ENCODE measurements at regions not wholly inside any gene's neighbourhood (a gene's known extent, or its start where the extent isn't known, plus 50 kb on each side); places are given as distances from the start of the nearest gene placed in this dataset.

- no peak for DNase-seq (ENCODE audit: low spot score, unreplicated experiment)
- no peaks in the 10 kb centered on the region for H3K4me1 Mint-ChIP-seq (ENCODE audit: low read depth)
- H3K4me3 Mint-ChIP-seq (ENCODE audit: low read depth): no peak overlapping the region
- H3K36me3 Mint-ChIP-seq (ENCODE audit: insufficient read depth): no peaks in the 10 kb centered on the region
- H3K9me3 Mint-ChIP-seq (ENCODE audit: low read depth): no peaks in the 10 kb centered on the region
- no peaks in the 10 kb centered on the region for H3K27me3 Mint-ChIP-seq
- H3K27ac Mint-ChIP-seq: no peak overlapping the region
- no peak for TF ChIP-seq CTCF (IDR thresholded peaks at IDR 0.05; ENCODE audit: unreplicated experiment)
Observed at GRCh38 chr4:160142579-160142978, 1039.7 kb downstream of the RAPGEF2 start.

GRCh38 chr4:160143574-160143973 is 1040.7 kb downstream of the RAPGEF2 start:
- Mint-ChIP-seq H3K4me3 (ENCODE audit: low read depth) (no peak overlapping the region), H3K36me3 (ENCODE audit: insufficient read depth) (no peaks in the 10 kb centered on the region)

GRCh38 chr4:160159457-160159856 is 1056.6 kb downstream of the RAPGEF2 start:
- Mint-ChIP-seq H3K27ac (no peak overlapping the region), H3K27me3 (no peaks in the 10 kb centered on the region), H3K36me3 (ENCODE audit: insufficient read depth) (peaks cover 1% of the 10 kb centered on the region), H3K4me1 (ENCODE audit: low read depth) (no peaks in the 10 kb centered on the region), H3K4me3 (ENCODE audit: low read depth) (no peak overlapping the region), H3K9me3 (ENCODE audit: low read depth) (peaks cover 8% of the 10 kb centered on the region)
- TF ChIP-seq CTCF (IDR thresholded peaks at IDR 0.05; ENCODE audit: unreplicated experiment): no peak
- no peak for DNase-seq (ENCODE audit: low spot score, unreplicated experiment)

More at GRCh38 chr4:160143574-160143973, 1040.7 kb downstream of the RAPGEF2 start:
- no peaks in the 10 kb centered on the region for H3K27me3 Mint-ChIP-seq
- no peak for DNase-seq (ENCODE audit: low spot score, unreplicated experiment)
- H3K9me3 Mint-ChIP-seq (ENCODE audit: low read depth): no peaks in the 10 kb centered on the region
- no peak overlapping the region for H3K27ac Mint-ChIP-seq
- TF ChIP-seq CTCF (IDR thresholded peaks at IDR 0.05; ENCODE audit: unreplicated experiment): no peak
- H3K4me1 Mint-ChIP-seq (ENCODE audit: low read depth): no peaks in the 10 kb centered on the region

- no peak overlapping the region for H3K27ac Mint-ChIP-seq
- H3K27me3 Mint-ChIP-seq: no peaks in the 10 kb centered on the region
- H3K4me3 Mint-ChIP-seq (ENCODE audit: low read depth): no peak overlapping the region
- peaks cover 2% of the 10 kb centered on the region for H3K9me3 Mint-ChIP-seq (ENCODE audit: low read depth)
- no peaks in the 10 kb centered on the region for H3K4me1 Mint-ChIP-seq (ENCODE audit: low read depth)
- TF ChIP-seq CTCF (IDR thresholded peaks at IDR 0.05; ENCODE audit: unreplicated experiment): no peak
- DNase-seq (ENCODE audit: low spot score, unreplicated experiment): no peak
- H3K36me3 Mint-ChIP-seq (ENCODE audit: insufficient read depth): peaks cover 1% of the 10 kb centered on the region
Observed at GRCh38 chr4:160161026-160161425, 1058.1 kb downstream of the RAPGEF2 start.

GRCh38 chr4:160175064-160175643 is 1072.3 kb downstream of the RAPGEF2 start:
- Mint-ChIP-seq H3K4me1 (ENCODE audit: low read depth) (no peaks in the 10 kb centered on the region), H3K36me3 (ENCODE audit: insufficient read depth) (no peaks in the 10 kb centered on the region), H3K9me3 (ENCODE audit: low read depth) (peaks cover 7% of the 10 kb centered on the region), H3K27me3 (no peaks in the 10 kb centered on the region), H3K27ac (no peak overlapping the region), H3K4me3 (ENCODE audit: low read depth) (no peak overlapping the region)
- DNase-seq (ENCODE audit: low spot score, unreplicated experiment): no peak
- no peak for TF ChIP-seq CTCF (IDR thresholded peaks at IDR 0.05; ENCODE audit: unreplicated experiment)

Measured in progenitor cell of endocrine pancreas (in vitro differentiated cells).